NCI-H446 (cell line): ENCODE measurements at regions not wholly inside any gene's neighbourhood (a gene's known extent, or its start where the extent isn't known, plus 50 kb on each side); places are given as distances from the start of the nearest gene placed in this dataset.

Source experiments
- DNase-seq, 2 experiments: peaks; one replicate each; lab custom pipeline; 2025; lab: John Stamatoyannopoulos, UW

DNA sequence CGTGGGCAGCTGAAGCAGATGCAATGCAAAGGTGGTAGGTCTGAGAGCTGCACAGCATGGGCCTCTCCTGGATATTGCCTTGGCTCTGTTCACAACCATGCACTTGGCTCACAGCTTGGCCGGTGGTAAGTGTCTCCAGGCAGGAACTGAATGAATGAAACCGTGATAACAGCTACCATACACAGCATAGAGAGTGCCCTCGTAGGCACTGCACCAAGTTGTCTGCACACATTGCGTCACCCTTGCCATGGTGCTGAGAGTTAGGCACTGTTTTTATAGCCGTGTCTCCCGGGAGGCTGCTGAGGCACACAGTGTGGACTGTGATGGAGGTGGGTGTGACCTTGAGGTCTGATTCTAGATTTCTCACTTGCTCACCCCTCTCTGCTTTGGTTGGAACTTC, 157.6 kb upstream of the VASH1 start:
- DNase-seq: no peak

DNA sequence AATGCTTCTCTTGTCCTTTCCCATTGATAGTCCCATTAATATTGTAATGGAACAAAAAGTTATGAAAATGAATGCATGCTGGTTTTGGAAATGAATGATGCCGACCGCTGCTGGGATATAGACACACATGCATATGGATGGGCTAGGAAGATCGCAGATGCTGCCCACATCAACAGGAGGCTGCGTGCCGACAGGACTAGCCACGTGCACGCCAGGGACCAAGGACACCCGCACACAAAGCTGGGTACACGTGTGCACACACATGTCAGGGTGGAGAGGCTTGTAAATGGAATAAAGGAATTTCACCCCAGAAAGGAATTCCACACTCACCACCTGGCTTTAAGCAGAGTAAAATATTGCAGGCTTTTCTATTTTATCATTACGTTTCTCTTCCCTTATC, 153.8 kb upstream of the VASH1 start:
- DNase-seq: no peak

DNA sequence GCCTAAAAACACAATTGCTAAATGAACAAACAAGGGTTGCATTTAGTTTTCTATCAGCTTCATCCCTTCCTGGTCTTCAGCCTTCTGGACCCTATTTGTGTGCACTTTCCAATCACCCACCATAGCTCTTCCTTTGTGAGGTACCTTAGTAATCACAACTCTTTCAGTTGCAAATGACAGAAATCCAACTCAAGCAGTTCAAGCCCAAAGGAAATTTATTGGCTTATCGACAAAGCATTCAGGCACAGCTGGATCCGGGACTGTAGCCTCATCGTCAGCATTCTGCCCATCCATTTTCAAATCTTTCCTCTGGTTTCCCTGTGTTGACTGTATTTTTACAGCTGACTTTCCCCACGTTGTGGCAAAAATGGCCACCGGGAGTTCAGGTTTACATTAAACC, 148.6 kb upstream of the VASH1 start:
- no peak for DNase-seq

DNA sequence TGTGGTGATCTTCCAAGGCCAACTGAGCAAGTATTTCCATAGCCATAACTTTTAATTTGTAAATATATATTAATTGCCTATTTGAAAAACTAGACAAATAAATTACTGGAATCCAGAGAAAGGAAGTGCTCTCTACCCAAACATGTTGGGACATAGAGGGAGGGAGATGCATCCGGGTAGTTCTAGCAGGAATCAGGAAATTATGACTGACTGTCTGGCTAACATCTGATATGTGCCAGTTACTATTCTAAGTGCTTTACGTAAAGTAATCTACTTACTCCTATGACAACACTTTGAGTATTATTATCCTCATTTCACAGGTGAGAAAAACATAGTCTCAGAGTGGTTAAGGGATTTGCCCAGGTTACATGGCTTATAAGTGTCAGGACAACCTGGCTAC, 147.7 kb upstream of the VASH1 start:
- DNase-seq: no peak

DNA sequence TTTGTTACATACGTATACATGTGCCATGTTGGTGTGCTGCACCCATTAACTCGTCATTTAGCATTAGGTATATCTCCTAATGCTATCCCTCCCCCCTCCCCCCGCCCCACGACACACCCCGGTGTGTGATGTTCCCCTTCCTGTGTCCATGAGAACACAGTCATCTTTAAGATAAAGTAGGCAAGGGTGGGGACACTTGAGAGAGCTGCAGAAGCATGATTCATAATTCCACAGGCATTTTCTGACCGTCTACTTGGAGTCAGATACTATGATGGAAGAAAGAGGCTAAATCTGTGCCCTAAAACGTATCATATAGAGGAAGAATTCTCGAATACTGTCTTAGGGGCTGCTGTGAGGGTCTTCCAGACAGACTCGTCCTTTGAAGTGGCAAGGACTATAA, 145.9 kb upstream of the VASH1 start:
- no peak for DNase-seq

DNA sequence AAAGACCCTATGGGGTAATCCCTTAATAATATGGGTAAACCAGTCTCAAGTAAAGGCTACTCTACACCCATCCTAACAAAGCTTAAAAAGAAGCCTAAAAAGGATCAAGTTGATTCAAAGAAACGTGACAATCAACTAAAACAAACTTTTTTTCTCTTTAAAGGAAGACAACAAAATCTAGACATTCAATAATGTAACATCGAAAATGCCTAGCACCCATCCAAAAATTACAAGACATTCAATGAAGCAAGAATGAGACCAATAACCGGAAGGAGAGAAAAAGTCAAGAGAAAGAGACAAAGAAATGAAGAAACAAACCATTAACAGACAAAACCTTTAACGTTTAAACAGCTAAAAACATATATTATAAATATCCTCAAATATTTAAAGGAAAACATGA, 143.8 kb upstream of the VASH1 start:
- no peak for DNase-seq

DNA sequence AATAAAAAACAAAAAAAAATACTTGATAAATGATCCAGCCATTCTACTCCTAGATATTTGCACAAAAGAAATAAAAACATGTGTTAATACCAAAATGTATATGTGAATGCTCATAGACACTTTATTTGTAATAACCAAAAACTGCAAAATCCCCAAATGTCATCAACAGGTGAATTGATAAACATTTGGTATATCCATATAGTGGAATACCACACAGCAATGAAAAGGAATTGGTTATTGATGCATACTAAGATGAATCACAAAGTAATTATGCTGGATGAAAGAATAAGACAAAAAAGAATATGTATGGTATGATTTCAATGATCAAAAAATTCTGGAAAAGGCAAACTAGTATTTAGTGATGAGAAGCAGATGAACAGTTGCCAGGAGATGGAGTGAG, 124.7 kb upstream of the VASH1 start:
- DNase-seq: no peak

DNA sequence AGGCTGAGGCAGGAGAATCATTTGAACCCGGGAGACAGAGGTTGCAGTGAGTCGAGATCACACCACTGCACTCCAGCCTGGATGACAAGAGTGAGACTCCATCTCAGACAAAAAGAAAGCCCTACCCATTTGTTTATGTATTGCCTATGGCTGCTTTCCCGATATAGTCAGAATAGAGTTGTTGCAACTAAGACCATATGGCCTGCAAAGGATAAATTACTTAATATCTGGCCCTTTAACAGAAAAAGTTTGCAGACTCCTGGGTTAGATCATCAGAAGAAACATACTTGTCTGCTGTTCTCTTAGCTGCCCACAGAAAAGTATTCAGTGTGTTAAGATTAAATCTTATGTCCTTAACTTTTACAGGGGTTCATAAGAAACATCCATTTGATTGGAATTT, 122.4 kb upstream of the VASH1 start:
- DNase-seq: peak in 1 of 2 experiments; percentile 45

DNA sequence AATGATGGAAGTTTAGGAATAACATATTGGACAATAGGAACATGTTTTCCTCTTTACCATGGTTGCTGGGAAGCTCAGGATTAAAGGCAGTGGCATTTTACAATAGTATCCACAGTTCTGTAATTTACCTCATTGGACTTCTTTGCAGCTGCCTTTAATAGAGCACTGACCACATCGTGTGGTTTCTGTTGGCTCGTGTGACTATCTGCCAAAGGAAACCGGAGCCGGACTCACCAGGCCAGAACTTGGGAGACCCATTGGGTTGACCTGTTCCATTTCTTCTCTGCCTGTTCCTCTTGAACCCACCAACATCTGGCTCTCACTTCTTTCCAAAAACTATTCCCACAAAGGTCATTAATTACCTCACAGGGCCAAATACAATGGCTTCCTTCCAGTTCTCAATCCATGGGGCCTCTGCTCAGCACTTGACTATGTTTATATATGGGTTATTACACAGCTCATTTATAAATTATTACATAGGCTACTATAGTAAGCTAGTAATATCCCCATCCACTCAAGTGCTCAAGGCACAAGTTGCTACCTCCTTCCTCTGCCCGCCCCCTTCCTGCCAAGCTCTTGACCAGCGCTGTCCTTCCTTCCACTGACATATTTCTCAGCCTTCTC, 121.5 kb upstream of the VASH1 start:
- peak in 1 of 2 experiments; percentile 10 for DNase-seq

DNA sequence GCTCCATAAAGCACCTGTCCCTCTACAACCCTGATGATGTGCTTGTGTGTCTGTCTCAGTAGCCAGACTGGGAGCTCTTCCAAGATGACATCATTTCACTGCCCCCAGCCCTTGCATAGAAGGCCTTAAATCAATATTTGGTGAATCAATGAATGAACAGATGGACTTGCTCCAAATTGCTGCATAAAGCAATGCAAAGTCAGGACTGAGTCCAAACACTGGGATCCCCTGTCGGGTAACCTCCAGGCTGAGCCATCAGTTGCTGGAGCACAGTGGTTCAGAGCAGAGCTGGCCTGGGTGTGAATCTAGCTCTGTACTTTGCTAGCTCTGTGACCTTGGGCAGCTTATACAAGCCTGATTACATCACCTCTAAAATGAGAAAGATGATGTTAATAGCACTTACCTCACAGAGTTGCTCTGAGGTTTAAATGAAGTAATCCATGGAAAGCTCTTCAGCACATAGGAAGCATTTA, 120.3 kb upstream of the VASH1 start:
- peak; percentile 87 to 95 for DNase-seq

DNA sequence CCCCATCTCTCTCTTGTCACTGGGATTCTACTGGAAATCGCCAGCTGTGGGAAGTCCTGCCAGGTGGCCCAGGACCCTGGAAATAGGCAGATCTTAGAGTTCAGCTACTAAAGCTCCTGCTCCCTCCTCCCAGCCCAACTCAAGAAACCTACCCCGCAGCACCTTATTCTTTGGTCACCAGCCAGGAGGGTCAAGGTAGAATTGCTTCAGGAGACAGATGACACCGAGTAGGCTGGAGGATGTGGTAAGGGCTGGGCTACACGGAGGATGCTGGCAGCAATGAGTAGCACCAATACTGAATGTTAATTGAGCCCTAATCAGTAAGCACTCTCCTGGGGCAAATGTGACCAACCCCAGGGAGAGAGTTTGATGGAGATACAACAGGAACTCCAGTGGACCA, 119.7 kb upstream of the VASH1 start:
- no peak for DNase-seq

DNA sequence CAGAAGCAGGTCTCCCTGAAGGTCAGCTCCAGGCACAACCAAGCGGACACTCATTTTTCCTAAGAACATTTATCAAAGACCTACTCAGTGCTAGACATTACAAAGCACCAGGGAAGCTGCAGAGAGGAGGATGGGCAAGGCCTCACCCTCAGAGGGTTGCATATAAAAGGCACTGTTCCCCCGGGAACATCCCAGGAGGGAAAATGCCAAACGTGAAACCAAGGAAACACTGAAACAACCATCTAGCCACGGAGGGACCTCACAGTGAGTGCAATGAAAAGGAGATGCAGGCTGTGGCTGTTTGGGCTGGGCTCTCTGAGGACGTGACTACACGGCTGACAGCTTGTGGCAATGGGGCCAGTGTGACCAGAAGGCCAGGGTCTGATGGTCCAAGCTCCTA, 117.4 kb upstream of the VASH1 start:
- no peak for DNase-seq

DNA sequence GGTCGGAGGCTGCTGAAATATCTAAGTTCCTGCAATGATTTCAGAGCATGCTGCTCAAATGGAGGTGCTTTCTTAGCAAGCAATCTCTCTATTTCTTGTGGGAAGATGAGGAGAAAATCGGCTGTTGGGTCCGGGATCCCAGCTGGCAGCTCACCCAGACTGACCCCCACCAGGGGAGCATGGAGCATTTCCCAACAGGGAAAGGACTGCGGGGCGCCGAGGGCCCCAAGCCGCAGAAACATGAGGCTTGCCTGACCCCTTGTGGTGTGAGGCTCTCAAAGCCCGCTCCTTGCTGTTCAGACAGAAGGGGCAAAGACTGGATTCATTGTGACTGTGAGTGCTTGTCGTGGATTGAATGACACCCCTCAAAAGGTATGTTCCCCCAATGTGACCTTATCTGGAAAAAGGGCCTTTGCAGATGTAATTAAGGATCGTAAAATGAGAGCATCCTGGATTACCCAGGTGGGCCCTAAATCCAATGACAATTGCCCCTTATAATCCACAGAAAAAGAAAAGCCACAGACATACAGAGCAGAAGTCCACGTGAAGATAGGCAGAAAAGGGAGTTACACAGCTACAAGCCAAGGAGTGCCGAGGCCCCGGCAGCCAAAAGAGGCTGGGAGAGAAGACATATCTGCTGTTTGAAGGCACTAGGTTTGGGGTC, 116.3 kb upstream of the VASH1 start:
- DNase-seq: peak; percentile 29 to 79

DNA sequence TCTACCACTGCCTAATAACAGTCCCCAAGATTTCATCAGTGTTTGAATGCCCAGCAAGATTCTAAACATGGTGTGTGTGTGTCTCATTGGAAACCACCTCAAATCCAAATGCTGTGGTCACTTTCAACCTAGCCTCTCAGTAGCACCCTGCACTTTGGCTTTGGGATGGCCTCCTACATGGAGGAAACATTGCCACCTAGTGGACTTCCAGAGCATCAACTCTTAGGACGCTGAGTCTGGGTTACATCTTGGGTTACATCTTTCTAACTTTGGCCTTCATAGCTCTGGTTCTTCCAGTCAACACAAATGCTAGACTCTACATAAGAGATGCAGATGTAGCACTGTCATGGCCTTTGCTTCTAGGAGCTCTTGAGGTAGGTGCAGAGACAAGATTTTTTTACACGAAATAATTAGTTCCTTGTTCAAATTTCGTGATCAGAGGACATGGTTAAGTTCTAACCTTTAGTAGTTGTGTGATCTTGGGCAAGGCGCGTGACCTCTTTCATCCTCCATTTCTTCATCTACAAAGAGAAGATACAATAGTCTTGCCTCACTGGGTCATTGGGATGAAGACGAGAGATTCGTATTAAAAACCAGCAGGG, 113.5 kb upstream of the VASH1 start:
- peak; percentile 57 to 80 for DNase-seq

DNA sequence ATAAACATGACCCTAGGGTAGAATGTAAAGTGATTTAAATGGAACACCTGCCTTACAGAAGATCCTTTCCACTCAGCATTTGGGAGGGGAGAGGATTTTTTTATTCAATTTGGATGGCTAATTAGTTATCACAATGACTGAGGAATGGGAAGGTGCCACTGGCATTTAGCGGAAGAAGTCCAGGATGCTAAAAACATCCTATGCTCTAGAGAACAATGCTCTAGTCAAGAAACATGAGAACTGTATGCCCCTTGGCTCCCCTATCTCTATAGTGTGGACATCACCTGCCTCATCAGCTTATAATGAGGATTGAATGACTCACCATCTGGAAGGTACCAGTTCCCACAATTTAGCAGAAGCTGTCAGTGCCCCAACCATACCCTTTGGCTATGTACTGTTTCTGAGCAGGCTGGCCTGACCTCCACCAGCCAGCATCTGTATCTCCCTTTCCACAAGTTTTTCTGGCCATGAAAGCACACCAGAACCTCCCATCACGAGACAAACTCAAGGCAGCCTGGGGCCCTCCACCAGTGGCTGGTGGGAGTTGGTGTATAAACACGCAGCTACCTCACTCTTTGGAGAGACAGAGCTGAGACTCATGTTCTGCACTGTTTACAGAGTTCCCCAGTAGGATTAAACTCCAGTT, 109.7 kb upstream of the VASH1 start:
- DNase-seq: no peak

DNA sequence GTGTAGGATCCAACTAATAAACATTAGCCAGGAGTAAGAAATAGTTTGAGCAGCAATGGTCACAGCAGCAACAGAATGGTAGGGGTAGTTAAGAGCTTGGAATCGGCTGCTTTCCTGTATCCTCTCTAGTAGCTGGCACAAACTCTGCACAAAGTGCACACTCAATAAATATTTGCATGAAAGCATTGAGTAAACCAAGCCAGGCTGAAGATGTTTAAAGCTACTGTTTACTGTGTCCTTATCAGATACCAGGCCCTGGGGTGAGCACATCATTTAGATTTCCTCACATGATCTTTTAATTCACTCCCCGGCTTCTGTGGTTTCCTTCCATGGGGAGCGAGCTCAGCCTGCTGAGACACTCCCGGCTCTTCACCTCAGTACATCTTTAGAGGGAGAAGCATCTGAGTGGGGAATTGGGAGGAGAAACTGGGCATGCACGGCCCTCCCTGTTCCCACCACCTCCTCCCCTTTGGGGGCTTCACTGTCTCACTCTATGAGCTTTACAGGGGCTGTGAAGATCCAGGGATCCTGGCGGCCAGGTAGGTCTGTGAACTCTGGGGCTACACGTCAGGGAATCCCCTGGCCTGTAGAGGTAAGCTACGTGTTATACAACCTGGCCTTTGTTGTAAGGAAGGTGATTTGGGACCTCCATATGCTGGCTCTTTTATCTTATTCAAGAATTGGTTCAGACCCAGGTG, 107.2 kb upstream of the VASH1 start:
- DNase-seq: no peak

DNA sequence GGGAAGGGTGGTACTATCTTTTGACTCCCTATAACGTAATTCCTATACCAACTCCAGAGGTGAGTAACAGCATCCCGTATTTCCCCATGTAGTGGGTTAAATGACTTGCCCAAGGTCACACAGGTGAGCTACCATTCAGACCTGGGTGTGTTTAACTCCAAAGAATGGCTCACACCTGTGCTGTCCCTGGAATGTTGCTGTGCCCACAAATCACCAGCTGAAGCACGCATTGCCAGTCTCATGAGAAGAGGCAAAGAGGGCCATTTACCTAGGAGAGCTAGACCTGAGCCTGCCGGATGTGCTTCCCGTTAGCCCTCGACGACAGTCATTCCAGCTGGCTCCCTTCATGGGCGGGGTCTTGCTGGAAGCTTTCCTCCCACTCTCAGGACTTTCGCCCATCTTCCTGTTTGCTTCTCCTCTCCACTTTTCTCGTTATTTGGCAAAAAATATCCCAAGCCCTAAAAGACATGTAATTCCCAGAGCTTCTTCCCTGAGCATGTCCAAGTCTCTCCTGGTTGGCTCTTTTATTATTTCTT, 106.6 kb upstream of the VASH1 start:
- no peak for DNase-seq

DNA sequence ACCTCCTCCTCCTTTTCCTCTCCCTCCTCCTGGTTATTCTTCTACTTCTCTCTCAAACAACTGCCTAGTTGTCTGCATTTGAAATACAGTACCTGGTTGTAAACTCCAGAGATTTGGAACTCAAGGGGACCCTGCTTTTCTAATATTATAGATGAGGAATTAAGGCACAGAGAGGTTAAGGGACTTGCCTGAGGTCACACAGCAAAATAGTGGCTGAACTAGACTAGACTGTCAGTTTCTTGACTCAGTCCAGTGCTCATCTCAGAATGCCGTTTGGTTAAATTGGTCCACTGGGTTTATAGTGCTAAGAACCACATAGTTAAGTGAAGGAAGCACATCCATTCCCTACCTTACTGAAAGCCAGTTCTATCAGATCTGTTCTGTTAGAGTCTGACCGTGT, 105.9 kb upstream of the VASH1 start:
- DNase-seq: no peak

DNA sequence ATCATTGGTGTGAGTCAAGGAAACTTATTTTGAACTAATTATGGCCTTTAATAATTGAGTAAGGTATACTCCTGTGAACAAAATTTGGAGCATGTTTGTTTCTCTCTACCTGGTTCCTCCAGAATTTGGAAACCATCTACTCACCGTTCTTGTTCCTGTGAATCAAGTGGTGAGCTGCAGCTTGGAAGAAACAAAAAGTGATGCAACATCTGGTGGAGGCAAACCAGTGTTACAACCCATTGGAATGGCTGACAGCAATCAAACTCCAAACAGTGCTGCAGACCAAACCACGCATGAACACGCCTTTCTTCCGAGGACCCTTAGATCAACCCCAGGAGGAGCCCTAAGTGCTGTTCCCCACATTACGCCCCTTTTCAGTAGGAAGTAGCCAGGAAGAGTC, 104.7 kb upstream of the VASH1 start:
- DNase-seq: no peak

DNA sequence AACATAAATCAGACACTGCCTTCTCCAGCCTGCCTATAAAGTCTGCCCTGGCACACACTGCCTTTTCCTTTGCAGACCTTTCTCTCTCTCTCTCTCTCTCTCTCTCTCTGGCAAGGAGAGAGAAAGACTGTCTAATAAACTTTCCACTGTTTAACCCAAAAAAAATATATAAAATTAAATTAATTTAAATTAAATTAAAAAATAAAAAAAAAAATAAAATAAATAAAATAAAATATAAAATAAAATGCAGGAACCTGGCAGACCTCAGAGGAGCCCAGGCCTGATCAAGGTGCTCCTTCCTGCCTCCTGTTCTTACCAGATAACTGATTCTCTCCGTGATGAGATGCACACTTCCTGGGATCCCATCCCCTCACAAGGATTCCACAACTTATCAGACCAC, 103.9 kb upstream of the VASH1 start:
- no peak for DNase-seq

DNA sequence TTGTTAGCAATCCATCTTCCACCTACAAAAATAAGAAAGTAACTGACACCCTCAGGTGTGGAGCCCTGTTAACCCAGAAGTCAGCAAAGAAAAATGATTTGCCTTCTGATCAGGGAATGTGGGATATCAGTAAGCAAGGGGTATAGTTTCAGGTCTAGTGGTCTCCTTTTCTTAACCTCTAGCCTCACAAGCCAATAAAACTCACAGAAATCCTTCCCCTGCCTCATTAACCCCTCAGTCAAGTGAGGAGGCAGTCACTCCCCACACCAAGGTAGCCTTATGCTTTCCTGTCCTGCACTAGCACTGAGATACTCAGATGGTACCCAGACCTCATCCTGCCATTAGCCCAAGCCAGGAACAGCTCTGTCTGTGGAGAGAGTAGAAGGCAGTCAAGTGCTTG, 103.4 kb upstream of the VASH1 start:
- no peak for DNase-seq

DNA sequence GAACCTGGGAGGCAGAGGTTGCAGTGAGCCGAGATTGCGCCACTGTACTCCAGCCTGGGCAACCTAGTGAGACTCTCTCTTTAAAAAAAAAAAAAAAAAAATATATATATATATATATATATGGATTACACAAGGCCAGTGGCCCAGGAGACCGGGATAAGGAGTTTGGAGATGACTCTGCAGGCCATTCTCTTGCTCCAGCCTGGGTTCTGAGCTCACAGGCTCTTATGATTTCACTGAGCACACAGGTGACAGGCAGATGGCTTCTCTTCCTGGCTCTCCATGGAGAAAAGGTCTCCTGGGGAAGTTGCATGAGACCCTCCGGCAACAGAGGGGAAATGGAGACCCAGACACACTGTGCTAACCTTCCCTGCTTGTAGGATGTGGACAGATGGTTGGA, 98.7 kb upstream of the VASH1 start:
- DNase-seq: no peak
